WI38 (cell line): ENCODE measurements at regions not wholly inside any gene's neighbourhood (a gene's known extent, or its start where the extent isn't known, plus 50 kb on each side); places are given as distances from the start of the nearest gene placed in this dataset.

Experiments
- H3K4me3 ChIP-seq: 2 replicates; pipeline ENCODE4 v1.5.1; 2011; ENCODE audit warnings: low read depth, mild to moderate bottlenecking, control low read depth, low read length
- TF ChIP-seq, protein P1 (sequence below): IDR thresholded peaks from 2 replicates; pipeline ENCODE4 v1.5.1; 2012; ENCODE audit warnings: low read depth, mild to moderate bottlenecking, control low read depth, low read length

DNA sequence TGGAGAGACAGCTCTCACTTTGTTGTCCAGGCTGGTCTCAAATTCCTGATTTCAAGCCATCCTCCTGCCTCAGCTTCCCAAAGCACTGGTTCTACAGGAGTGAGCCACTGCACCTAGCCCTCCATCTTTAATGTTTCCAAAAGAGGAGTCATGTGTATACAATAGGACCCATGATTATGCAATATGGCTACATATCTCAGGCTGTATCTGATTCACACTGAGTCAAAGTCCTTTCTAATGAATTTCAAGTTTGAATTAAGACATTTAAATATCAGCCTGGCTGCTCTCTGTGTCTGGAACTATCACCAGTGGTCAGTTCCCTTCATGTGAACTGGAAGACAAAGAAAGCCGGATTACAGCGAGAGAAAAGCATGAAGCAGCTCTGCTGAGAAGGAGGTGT lies 90.5 kb downstream of the MINAR1 start:
- TF ChIP-seq, protein P1, sequence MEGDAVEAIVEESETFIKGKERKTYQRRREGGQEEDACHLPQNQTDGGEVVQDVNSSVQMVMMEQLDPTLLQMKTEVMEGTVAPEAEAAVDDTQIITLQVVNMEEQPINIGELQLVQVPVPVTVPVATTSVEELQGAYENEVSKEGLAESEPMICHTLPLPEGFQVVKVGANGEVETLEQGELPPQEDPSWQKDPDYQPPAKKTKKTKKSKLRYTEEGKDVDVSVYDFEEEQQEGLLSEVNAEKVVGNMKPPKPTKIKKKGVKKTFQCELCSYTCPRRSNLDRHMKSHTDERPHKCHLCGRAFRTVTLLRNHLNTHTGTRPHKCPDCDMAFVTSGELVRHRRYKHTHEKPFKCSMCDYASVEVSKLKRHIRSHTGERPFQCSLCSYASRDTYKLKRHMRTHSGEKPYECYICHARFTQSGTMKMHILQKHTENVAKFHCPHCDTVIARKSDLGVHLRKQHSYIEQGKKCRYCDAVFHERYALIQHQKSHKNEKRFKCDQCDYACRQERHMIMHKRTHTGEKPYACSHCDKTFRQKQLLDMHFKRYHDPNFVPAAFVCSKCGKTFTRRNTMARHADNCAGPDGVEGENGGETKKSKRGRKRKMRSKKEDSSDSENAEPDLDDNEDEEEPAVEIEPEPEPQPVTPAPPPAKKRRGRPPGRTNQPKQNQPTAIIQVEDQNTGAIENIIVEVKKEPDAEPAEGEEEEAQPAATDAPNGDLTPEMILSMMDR: no peak
- no peak overlapping the region for H3K4me3 ChIP-seq

DNA sequence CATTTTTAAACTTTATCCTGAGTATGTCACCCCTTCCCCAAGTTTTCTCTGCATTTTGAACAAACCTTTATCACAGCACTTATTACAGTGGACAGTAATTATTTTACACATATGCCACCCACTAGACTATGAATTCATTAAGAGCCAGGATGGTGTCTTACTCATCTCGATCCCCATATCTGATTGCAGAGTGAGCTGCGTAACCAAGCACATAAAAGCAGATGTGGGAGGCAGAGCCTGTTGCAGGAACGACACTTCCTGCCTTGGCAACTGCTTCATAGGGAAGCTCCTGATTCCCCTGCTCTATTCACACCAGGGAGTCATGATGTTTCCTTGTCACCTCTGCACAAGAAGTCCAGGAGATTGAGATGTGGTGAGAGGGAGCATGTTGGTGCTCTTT lies 91.1 kb downstream of the MINAR1 start:
- H3K4me3 ChIP-seq: no peak overlapping the region
- TF ChIP-seq, protein P1: no peak

DNA sequence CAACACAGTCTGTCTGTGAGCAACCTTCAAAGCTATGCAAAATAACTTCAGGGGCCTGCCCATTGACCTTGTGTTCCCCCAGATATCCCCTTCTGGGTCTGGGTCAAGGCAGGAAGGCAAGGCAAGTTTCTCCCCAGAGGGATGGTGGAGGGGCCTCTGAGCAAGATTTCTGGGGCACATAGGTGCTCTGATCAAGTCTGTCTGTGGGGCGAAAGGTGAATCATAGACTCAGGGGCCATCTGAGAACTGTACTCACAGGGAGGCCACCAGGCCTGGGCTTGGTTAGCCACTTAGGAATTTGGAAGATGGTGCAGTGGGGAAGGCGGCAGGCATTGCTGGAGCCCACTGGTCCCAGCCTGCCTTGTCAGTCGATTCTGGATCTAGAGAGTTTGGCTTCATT lies 92.4 kb downstream of the MINAR1 start:
- no peak overlapping the region for H3K4me3 ChIP-seq
- TF ChIP-seq, protein P1: no peak

DNA sequence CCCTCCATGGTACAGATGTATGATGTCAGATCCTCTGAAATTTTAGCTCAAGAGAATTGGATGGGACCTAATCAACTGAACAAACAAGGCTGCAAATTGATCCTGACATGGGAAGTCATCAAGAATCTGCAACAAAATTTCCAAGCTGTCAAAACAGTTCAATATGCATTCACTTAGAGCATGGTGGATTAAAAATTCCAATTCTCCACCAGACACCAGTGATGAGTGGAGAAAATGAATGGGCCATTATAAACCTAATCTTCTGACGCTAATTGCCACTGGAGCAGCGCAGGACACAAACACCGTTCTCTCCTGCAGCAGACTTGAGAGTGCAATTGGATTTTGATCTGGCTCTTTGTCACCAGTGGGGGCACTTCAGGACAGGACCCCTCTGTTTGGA lies 94.2 kb downstream of the MINAR1 start:
- TF ChIP-seq, protein P1: no peak
- no peak overlapping the region for H3K4me3 ChIP-seq

DNA sequence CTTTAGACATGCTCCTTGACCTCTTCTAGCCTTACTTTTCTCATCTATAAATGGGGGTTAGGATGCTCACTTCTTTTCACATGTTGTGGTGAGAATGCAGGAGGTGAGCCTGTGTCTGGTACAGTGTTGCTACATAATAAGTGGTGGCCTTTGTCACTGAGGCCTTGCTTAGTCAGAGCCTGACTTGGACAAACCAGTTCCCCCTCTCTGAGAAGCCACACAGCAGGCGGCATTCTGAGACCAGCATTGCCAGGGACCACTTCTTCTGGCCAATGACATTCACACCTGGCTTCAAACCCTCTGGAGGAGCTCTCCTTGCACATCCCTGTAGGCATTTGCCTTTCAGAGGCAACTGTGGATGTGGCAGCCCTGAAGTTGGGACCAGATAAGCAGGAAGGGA lies 95.7 kb downstream of the MINAR1 start:
- no peak overlapping the region for H3K4me3 ChIP-seq
- TF ChIP-seq, protein P1: no peak

DNA sequence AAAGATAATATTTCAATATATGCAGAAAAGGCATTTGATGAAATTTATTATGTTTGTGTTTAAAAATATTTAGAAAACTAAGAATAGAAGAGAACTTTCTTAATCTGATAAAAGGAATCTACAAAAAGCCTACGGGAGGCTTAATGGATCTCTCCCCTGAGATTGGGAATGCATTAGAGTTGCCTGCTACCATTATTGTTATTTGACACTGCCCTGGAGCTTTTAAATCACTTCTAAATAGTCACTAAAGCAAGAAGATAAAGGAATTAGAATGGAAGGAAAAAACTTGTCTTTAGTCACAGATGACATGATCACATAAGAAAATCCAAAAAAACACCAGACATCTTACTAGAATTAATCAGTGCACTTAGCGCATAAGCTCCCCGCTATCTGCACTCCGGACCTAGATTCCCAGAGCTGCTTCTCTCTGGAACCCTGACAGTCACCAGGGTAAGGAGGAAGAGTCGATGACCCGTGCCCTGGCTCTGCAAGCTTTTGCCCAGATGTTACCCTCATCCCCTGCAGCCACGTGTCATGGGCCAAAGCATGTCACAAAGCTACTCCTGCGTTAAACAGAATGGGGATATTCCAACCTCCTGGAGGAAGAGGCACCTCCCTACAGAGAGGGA lies 97.1 kb downstream of the MINAR1 start:
- H3K4me3 ChIP-seq: no peak overlapping the region
- TF ChIP-seq, protein P1: no peak

DNA sequence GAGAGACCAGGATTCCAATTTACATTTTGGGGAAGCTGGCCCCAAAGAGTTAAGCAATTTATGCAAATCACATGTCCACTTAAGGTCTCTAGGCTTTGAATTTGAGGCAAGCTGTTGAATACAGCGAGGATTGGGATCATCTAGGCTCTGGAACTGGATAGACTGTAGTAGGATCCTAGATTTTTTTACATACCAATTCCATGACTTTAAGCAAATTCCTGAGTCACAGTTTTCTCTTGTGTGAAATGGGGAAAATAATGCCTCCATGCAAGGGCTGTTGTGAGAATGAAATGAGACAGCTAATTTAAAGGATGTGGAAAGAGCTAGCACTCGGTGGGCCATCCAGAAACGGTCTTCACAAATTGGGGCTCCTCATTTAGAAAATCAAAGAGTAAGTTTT lies 103.4 kb downstream of the MINAR1 start:
- TF ChIP-seq, protein P1: no peak
- H3K4me3 ChIP-seq: no peak overlapping the region
